HEK293 (cell line): ENCODE measurements at regions not wholly inside any gene's neighbourhood (a gene's known extent, or its start where the extent isn't known, plus 50 kb on each side); places are given as distances from the start of the nearest gene placed in this dataset.

Experiments used
- BCL11A ChIP-seq: fragments of 450-650 bp; formaldehyde crosslinking; IDR thresholded peaks from 2 replicates; pipeline ENCODE4 v1.5.1; 2016; ENCODE audit warnings: low read depth, missing biosample characterization, missing genetic modification characterization
- BCL6B ChIP-seq: fragments of 450-650 bp; formaldehyde crosslinking; IDR thresholded peaks from 2 replicates; pipeline ENCODE4 v1.5.1; 2017; ENCODE audit warnings: missing biosample characterization, missing genetic modification characterization
- HOXA7 ChIP-seq: sonication (generic); formaldehyde crosslinking; IDR thresholded peaks from 2 replicates; pipeline ENCODE4 v1.8.1; 2022; ENCODE audit warnings: missing genetic modification reagents, borderline replicate concordance
- HOXC10 ChIP-seq: sonication (generic); formaldehyde crosslinking; IDR thresholded peaks from 2 replicates; pipeline ENCODE4 v1.8.1; 2023; ENCODE audit warnings: mild to moderate bottlenecking, missing genetic modification reagents
- OSR2 ChIP-seq: fragments of 450-650 bp; formaldehyde crosslinking; IDR thresholded peaks from 2 replicates; pipeline ENCODE4 v1.5.1; 2016; ENCODE audit warnings: missing biosample characterization, missing genetic modification characterization
- OVOL3 ChIP-seq: fragments of 450-650 bp; formaldehyde crosslinking; IDR thresholded peaks from 2 replicates; pipeline ENCODE4 v1.5.1; 2016; ENCODE audit warnings: missing biosample characterization, missing genetic modification characterization
- PRDM4 ChIP-seq: fragments of 450-650 bp; formaldehyde crosslinking; IDR thresholded peaks from 2 replicates; pipeline ENCODE4 v1.5.1; 2017; ENCODE audit warnings: missing biosample characterization, missing genetic modification characterization
- REPIN1 ChIP-seq: fragments of 450-650 bp; formaldehyde crosslinking; IDR thresholded peaks from 2 replicates; pipeline ENCODE4 v1.5.1; 2017; ENCODE audit warnings: missing biosample characterization, missing genetic modification characterization, low read depth
- SP7 ChIP-seq: fragments of 450-650 bp; formaldehyde crosslinking; IDR thresholded peaks from 2 replicates; pipeline ENCODE4 v1.5.1; 2016; ENCODE audit warnings: missing biosample characterization, missing genetic modification characterization
- TRIM28 ChIP-seq: IDR thresholded peaks from 2 replicates; pipeline ENCODE4 v1.6.1; 2011; ENCODE audit warnings: low read length, control low read depth, borderline replicate concordance
- ZBTB1 ChIP-seq: fragments of 450-650 bp; formaldehyde crosslinking; IDR thresholded peaks from 2 replicates; pipeline ENCODE4 v1.5.1; 2016; ENCODE audit warnings: missing biosample characterization, missing genetic modification characterization
- ZBTB20 ChIP-seq: fragments of 450-650 bp; formaldehyde crosslinking; IDR thresholded peaks from 2 replicates; pipeline ENCODE4 v1.5.1; 2016; ENCODE audit warnings: missing biosample characterization, missing genetic modification characterization
- ZBTB44 ChIP-seq: fragments of 450-650 bp; IDR thresholded peaks from 2 replicates; pipeline ENCODE4 v1.5.1; 2018; ENCODE audit warnings: missing biosample characterization, mild to moderate bottlenecking, missing genetic modification characterization
- ZBTB48 ChIP-seq: fragments of 450-650 bp; formaldehyde crosslinking; IDR thresholded peaks from 2 replicates; pipeline ENCODE4 v1.5.1; 2016; ENCODE audit warnings: missing biosample characterization, missing genetic modification characterization
- ZBTB49 ChIP-seq: fragments of 450-650 bp; formaldehyde crosslinking; IDR thresholded peaks from 2 replicates; pipeline ENCODE4 v1.5.1; 2016; ENCODE audit warnings: missing biosample characterization, missing genetic modification characterization, low read depth
- ZNF146 ChIP-seq: fragments of 450-650 bp; formaldehyde crosslinking; IDR thresholded peaks from 2 replicates; pipeline ENCODE4 v1.5.1; 2016; ENCODE audit warnings: missing biosample characterization, missing genetic modification characterization
- ZNF18 ChIP-seq: fragments of 450-650 bp; formaldehyde crosslinking; IDR thresholded peaks from 2 replicates; pipeline ENCODE4 v1.5.1; 2016; ENCODE audit warnings: missing biosample characterization, missing genetic modification characterization
- ZNF223 ChIP-seq: fragments of 450-650 bp; formaldehyde crosslinking; IDR thresholded peaks from 2 replicates; pipeline ENCODE4 v1.5.1; 2016; ENCODE audit warnings: missing biosample characterization, missing genetic modification characterization
- ZNF292 ChIP-seq: fragments of 450-650 bp; formaldehyde crosslinking; IDR thresholded peaks from 2 replicates; pipeline ENCODE4 v1.5.1; 2016; ENCODE audit warnings: low read depth, missing biosample characterization, missing genetic modification characterization, borderline replicate concordance
- ZNF341 ChIP-seq: fragments of 450-650 bp; formaldehyde crosslinking; IDR thresholded peaks from 2 replicates; pipeline ENCODE4; 2016; ENCODE audit warnings: low read depth, missing biosample characterization, missing genetic modification characterization
- ZNF350 ChIP-seq: fragments of 450-650 bp; formaldehyde crosslinking; IDR thresholded peaks from 2 replicates; pipeline ENCODE4 v1.5.0; 2017; ENCODE audit warnings: missing biosample characterization, mild to moderate bottlenecking, missing genetic modification characterization
- ZNF449 ChIP-seq: fragments of 450-650 bp; formaldehyde crosslinking; IDR thresholded peaks from 2 replicates; pipeline ENCODE4 v1.5.1; 2017; ENCODE audit warnings: missing biosample characterization, mild to moderate bottlenecking, missing genetic modification characterization, moderate library complexity
- ZNF521 ChIP-seq: fragments of 450-650 bp; formaldehyde crosslinking; IDR thresholded peaks from 2 replicates; pipeline ENCODE4 v1.5.1; 2017; ENCODE audit warnings: missing biosample characterization, mild to moderate bottlenecking, missing genetic modification characterization
- ZNF596 ChIP-seq: fragments of 450-650 bp; IDR thresholded peaks from 2 replicates; pipeline ENCODE4 v1.5.0; 2018; ENCODE audit warnings: missing biosample characterization, mild to moderate bottlenecking, missing genetic modification characterization, moderate library complexity
- ZNF621 ChIP-seq: fragments of 450-650 bp; formaldehyde crosslinking; IDR thresholded peaks from 2 replicates; pipeline ENCODE4 v1.5.1; 2017; ENCODE audit warnings: missing biosample characterization, missing genetic modification characterization
- ZNF624 ChIP-seq: fragments of 450-650 bp; formaldehyde crosslinking; IDR thresholded peaks from 2 replicates; pipeline ENCODE4 v1.5.1; 2017; ENCODE audit warnings: missing biosample characterization, missing genetic modification characterization
- ZNF639 ChIP-seq: fragments of 450-650 bp; formaldehyde crosslinking; IDR thresholded peaks from 2 replicates; pipeline ENCODE4 v1.5.1; 2016; ENCODE audit warnings: missing biosample characterization, missing genetic modification characterization
- ZNF660 ChIP-seq: fragments of 450-650 bp; IDR thresholded peaks from 2 replicates; pipeline ENCODE4 v1.5.1; 2018; ENCODE audit warnings: missing biosample characterization, mild to moderate bottlenecking, missing genetic modification characterization
- ZXDB ChIP-seq: fragments of 450-650 bp; formaldehyde crosslinking; IDR thresholded peaks from 2 replicates; pipeline ENCODE4 v1.5.1; 2016; ENCODE audit warnings: missing biosample characterization, missing genetic modification characterization

GRCh38 chr9:16954040-16954439 lies 83.6 kb upstream of the BNC2 start (continued):
- TF ChIP-seq ZNF621, result no peak
- peak; percentile 85 for TF ChIP-seq ZXDB (tag by site-specific recombination)
- no peak for TF ChIP-seq ZNF624 (tag by site-specific recombination)
- no peak for TF ChIP-seq ZNF596 (tag by site-specific recombination)
- no peak for TF ChIP-seq ZNF350 (tag by site-specific recombination)
- peak; percentile 72 for TF ChIP-seq ZBTB44 (tag by site-specific recombination)
- 0 out of 2 replicates have a peak, but pooled peaks have one; percentile 54 for TF ChIP-seq BCL11A (tag by site-specific recombination)
- TF ChIP-seq ZNF292, result no peak
- TF ChIP-seq SP7 (tag by site-specific recombination), result peak; percentile 61
- TF ChIP-seq TRIM28, result peak; percentile 91
- TF ChIP-seq ZNF146, result 0 out of 2 replicates have a peak, but pooled peaks have one; percentile 7
- TF ChIP-seq ZNF223 (tag by site-specific recombination), result no peak
- peak; percentile 36; the same call in 1 of the 2 replicates for TF ChIP-seq BCL6B
- 0 out of 2 replicates have a peak, but pooled peaks have one; percentile 19 for TF ChIP-seq ZNF341 (tag by site-specific recombination)
- peak; percentile 93 for TF ChIP-seq OVOL3 (tag by site-specific recombination)
- no peak for TF ChIP-seq ZNF521 (tag by site-specific recombination)
- TF ChIP-seq ZNF639 (tag by site-specific recombination), result no peak
- TF ChIP-seq ZNF449 (tag by site-specific recombination), result peak; percentile 69; the same call in 1 of the 2 replicates
- TF ChIP-seq PRDM4 (tag by site-specific recombination), result peak; percentile 91
- TF ChIP-seq OSR2 (tag by site-specific recombination), result peak; percentile 97
- peak; percentile 45; the same call in 1 of the 2 replicates for TF ChIP-seq ZBTB49
- TF ChIP-seq ZNF18, result peak; percentile 93
- no peak for TF ChIP-seq REPIN1 (tag by site-specific recombination)
- TF ChIP-seq HOXC10 (CRISPR knock-in tag), result no peak
- TF ChIP-seq ZBTB1 (tag by site-specific recombination), result peak; percentile 39; the same call in 1 of the 2 replicates
- no peak for TF ChIP-seq HOXA7 (CRISPR knock-in tag)
- no peak for TF ChIP-seq ZBTB20
- TF ChIP-seq ZBTB48, result no peak
- no peak for TF ChIP-seq ZNF660 (tag by site-specific recombination)
